Embryonic facial prominence (tissue), 1 donor: ENCODE measurements at regions not wholly inside any gene's neighbourhood (a gene's known extent, or its start where the extent isn't known, plus 50 kb on each side); places are given as distances from the start of the nearest gene placed in this dataset.
"Not testable (repeated sequence)": the region's sequence is repeated elsewhere in the genome, so short reads cannot be mapped to it uniquely, and the experiment has no call there.

ENCODE experiments used
- DNase-seq: peaks from one replicate; pipeline ENCODE4 v3.0.0-alpha.2; 2016; ENCODE audit errors: extremely low spot score

GRCh38 chr16:26583803-26584202 is 482.9 kb upstream of the C16orf82 start:
- no peak for DNase-seq

- DNase-seq = no peak
Observed at GRCh38 chr16:26593700-26594099, 473.0 kb upstream of the C16orf82 start.

- no peak for DNase-seq
Observed at GRCh38 chr16:26594666-26595065, 472.1 kb upstream of the C16orf82 start.

GRCh38 chr16:26595199-26595598 is 471.5 kb upstream of the C16orf82 start:
- DNase-seq = no peak

- DNase-seq = not testable (repeated sequence)
Observed at GRCh38 chr16:26596033-26596432, 470.7 kb upstream of the C16orf82 start.

GRCh38 chr16:26598061-26598460 is 468.7 kb upstream of the C16orf82 start:
- DNase-seq = no peak

- no peak for DNase-seq
Observed at GRCh38 chr16:26598998-26599784, 467.5 kb upstream of the C16orf82 start.

- no peak for DNase-seq
Observed at GRCh38 chr16:26599785-26600104, 467.0 kb upstream of the C16orf82 start.

GRCh38 chr16:26601335-26601734 is 465.4 kb upstream of the C16orf82 start:
- no peak for DNase-seq

- no peak for DNase-seq
Observed at GRCh38 chr16:26605626-26606271, 461.0 kb upstream of the C16orf82 start.

- no peak for DNase-seq
Observed at GRCh38 chr16:26606381-26607150, 460.2 kb upstream of the C16orf82 start.

GRCh38 chr16:26614237-26614841 is 452.4 kb upstream of the C16orf82 start:
- no peak for DNase-seq

GRCh38 chr16:26623442-26623841 is 443.3 kb upstream of the C16orf82 start:
- no peak for DNase-seq

- no peak for DNase-seq
Observed at GRCh38 chr16:26627958-26628357, 438.8 kb upstream of the C16orf82 start.

- not testable (repeated sequence) for DNase-seq
Observed at GRCh38 chr16:26631365-26631764, 435.4 kb upstream of the C16orf82 start.

GRCh38 chr16:26642047-26642664 is 424.6 kb upstream of the C16orf82 start:
- no peak for DNase-seq

GRCh38 chr16:26643519-26643918 is 423.2 kb upstream of the C16orf82 start:
- DNase-seq = no peak

GRCh38 chr16:26644912-26645543 is 421.7 kb upstream of the C16orf82 start:
- DNase-seq = no peak

- no peak for DNase-seq
Observed at GRCh38 chr16:26645614-26646013, 421.1 kb upstream of the C16orf82 start.

GRCh38 chr16:26647870-26648269 is 418.9 kb upstream of the C16orf82 start:
- DNase-seq = no peak

- DNase-seq = no peak
Observed at GRCh38 chr16:26648851-26649250, 417.9 kb upstream of the C16orf82 start.
